Kidney (tissue), 13 donors: ENCODE measurements at regions not wholly inside any gene's neighbourhood (a gene's known extent, or its start where the extent isn't known, plus 50 kb on each side); places are given as distances from the start of the nearest gene placed in this dataset.

Source experiments
- DNase-seq, 5 donors: peaks; one replicate each; pipeline ENCODE4 v3.0.0-alpha.2; 2013 to 2020
- FAIRE-seq: peaks from 2 replicates; lab custom pipeline; 2012; peaks lifted over from hg19 to GRCh38; lab: Jason Lieb, UNC
- H3K27ac ChIP-seq, 2 donors: one replicate each; pipeline ENCODE4 v1.7.0; 2013; ENCODE audit warnings: low read depth in 2 of 2, low read length in 2 of 2, inconsistent platforms in 1 of 2
- H3K27me3 ChIP-seq: one replicate; pipeline ENCODE4 v1.7.1; 2013; ENCODE audit warnings: low read length, inconsistent platforms; ENCODE audit not compliant: control insufficient read depth, insufficient read depth
- H3K36me3 ChIP-seq, 3 donors: one replicate each; pipeline versions ENCODE4 v1.7.0 to v1.7.1; 2013; ENCODE audit warnings: low read length in 3 of 3, control low read depth in 1 of 3, inconsistent platforms in 1 of 3; ENCODE audit not compliant: insufficient read depth in 3 of 3, control insufficient read depth in 2 of 3
- H3K4me1 ChIP-seq, 3 donors: one replicate each; pipeline versions ENCODE4 v1.7.0 to v1.7.1; 2013; ENCODE audit warnings: low read length in 3 of 3, inconsistent platforms in 1 of 3, low read depth in 1 of 3; ENCODE audit not compliant: control insufficient read depth in 2 of 3, insufficient read depth in 2 of 3
- H3K4me3 ChIP-seq, 3 donors: one replicate each; pipeline versions ENCODE4 v1.7.0 to v1.8.1; 2013; ENCODE audit warnings: low read length in 3 of 3, control low read depth in 1 of 3, inconsistent platforms in 1 of 3
- H3K9ac ChIP-seq, 3 donors: one replicate each; pipeline versions ENCODE4 v1.7.0 to v1.7.1; 2013; ENCODE audit warnings: low read length in 3 of 3, control low read depth in 1 of 3, inconsistent platforms in 1 of 3
- H3K9me3 ChIP-seq, 3 donors: one replicate each; pipeline versions ENCODE4 v1.7.0 to v1.7.1; 2013; ENCODE audit warnings: low read length in 3 of 3, control low read depth in 1 of 3, inconsistent platforms in 1 of 3; ENCODE audit not compliant: control insufficient read depth in 2 of 3, insufficient read depth in 1 of 3
- CTCF ChIP-seq: IDR thresholded peaks from 3 replicates; pipeline ENCODE4 v1.5.1; 2012; ENCODE audit warnings: mild to moderate bottlenecking, moderate library complexity, borderline replicate concordance; ENCODE audit not compliant: insufficient read depth; ENCODE audit errors: extremely low read depth
- intact Hi-C: fragments of 100-400 bp; cut with DNase I; formaldehyde crosslinking; loops from one replicate; pipeline ENCODE4 v1.11.1; 2022
- donor health status: control.
- donor health status: control.
- donor health status: control.
- donor health status: control.
- donor health status: control.
- donor health status: DM: yes; HTN: yes; CAD: no.
- donor health status: Normal renal cell carcinoma (clear cell type).

- Histone ChIP-seq H3K9me3 (no peaks in the 10 kb centered on the region), H3K27ac (no peak overlapping the region), H3K9ac (no peak overlapping the region), H3K4me1 (no peaks in the 10 kb centered on the region), H3K4me3 (no peak overlapping the region), H3K36me3 (no peaks in the 10 kb centered on the region), H3K27me3 (no peaks in the 10 kb centered on the region)
- FAIRE-seq, result no peak
- no peak for TF ChIP-seq CTCF
- intact Hi-C loops, result no loop called here
- DNase-seq, result no peak
Observed at GRCh38 chr4:166315721-166316467, 442.9 kb downstream of the TLL1 start.

- no peaks in the 10 kb centered on the region for H3K9me3 ChIP-seq
- no peak for DNase-seq
- H3K27ac ChIP-seq, result no peak overlapping the region
- no peaks in the 10 kb centered on the region for H3K4me1 ChIP-seq
- no peak for TF ChIP-seq CTCF
- no peak for FAIRE-seq
- no peaks in the 10 kb centered on the region for H3K36me3 ChIP-seq
- H3K9ac ChIP-seq, result no peak overlapping the region
- H3K4me3 ChIP-seq, result no peak overlapping the region
- H3K27me3 ChIP-seq, result no peaks in the 10 kb centered on the region
- intact Hi-C loops, result no loop called here
Observed at GRCh38 chr4:166318810-166319525, 445.9 kb downstream of the TLL1 start.

- intact Hi-C loops, result no loop called here
- Histone ChIP-seq H3K27me3 (no peaks in the 10 kb centered on the region), H3K9me3 (no peaks in the 10 kb centered on the region), H3K4me1 (no peaks in the 10 kb centered on the region), H3K4me3 (no peak overlapping the region), H3K9ac (no peak overlapping the region), H3K36me3 (no peaks in the 10 kb centered on the region), H3K27ac (no peak overlapping the region)
- FAIRE-seq (no peak), DNase-seq (no peak)
- no peak for TF ChIP-seq CTCF
Observed at GRCh38 chr4:166323250-166323649, 450.2 kb downstream of the TLL1 start.
